ENCODE measurements at regions not wholly inside any gene's neighbourhood (a gene's known extent, or its start where the extent isn't known, plus 50 kb on each side); places are given as distances from the start of the nearest gene placed in this dataset.

- no peaks in the 10 kb centered on the region for H3K27me3 ChIP-seq (ENCODE audit: control insufficient read depth in 2 of 2, insufficient read depth in 2 of 2, low read length in 2 of 2)
- intact Hi-C loops (cut with micrococcal nuclease) (no loop called here), dilution Hi-C loops (cut with MboI; ENCODE audit: extremely low pct_ligation_motif_present, low sequenced_read_pairs) (no loop called here)
- ChIA-PET POLR2A (no interaction called here), CTCF (no interaction called here)
- DNase-seq (ENCODE audit: low read depth, low spot score) (no peak), FAIRE-seq (no peak)
- no peak overlapping the region for H2AFZ ChIP-seq (ENCODE audit: low read depth, low read length)
- H3K4me1 ChIP-seq (ENCODE audit: control insufficient read depth, extremely low read depth, insufficient read depth, low read length), result no peaks in the 10 kb centered on the region
- H3K9me1 ChIP-seq (replicated peaks; ENCODE audit: control insufficient read depth, extremely low read depth, insufficient read depth, low read length), result no peaks in the 10 kb centered on the region
- no peak overlapping the region for H3K4me3 ChIP-seq (replicated peaks in 1 of 3; ENCODE audit: insufficient read depth in 1 of 3, low read depth in 1 of 3, low read length in 3 of 3)
- H4K20me1 ChIP-seq (replicated peaks; ENCODE audit: control insufficient read depth, extremely low read depth, insufficient read depth, low read length), result no peaks in the 10 kb centered on the region
- H3K27ac ChIP-seq (ENCODE audit: insufficient read depth, low read depth, low read length), result no peak overlapping the region
- no peak overlapping the region for H3K4me2 ChIP-seq (ENCODE audit: insufficient read depth, low read length)
- no TSS peak for BruUV-seq (replicated peaks)
- no peaks in the 10 kb centered on the region for H3K79me2 ChIP-seq (ENCODE audit: control insufficient read depth, insufficient read depth, low read length)
- no peak overlapping the region for H3K9ac ChIP-seq (replicated peaks; ENCODE audit: extremely low read depth, insufficient read depth, low read length)
- no peaks in the 10 kb centered on the region for H3K36me3 ChIP-seq (ENCODE audit: control insufficient read depth in 2 of 2, extremely low read depth in 1 of 2, insufficient read depth in 2 of 2, low read length in 2 of 2)
- no peaks in the 10 kb centered on the region for H3K9me3 ChIP-seq (replicated peaks; ENCODE audit: control insufficient read depth, insufficient read depth, low read length)
- TF ChIP-seq POLR2A (IDR thresholded peaks at IDR 0.05; ENCODE audit: low read depth, low read length) (no peak), JUN (IDR thresholded peaks at IDR 0.05; ENCODE audit: borderline replicate concordance, insufficient read depth, insufficient read length, low read depth) (no peak), MAX (IDR thresholded peaks at IDR 0.05; ENCODE audit: insufficient read depth, insufficient read length) (no peak), GATA2 (IDR thresholded peaks at IDR 0.05; ENCODE audit: insufficient read depth, insufficient read length, low read depth, low read length) (no peak), CTCF (IDR thresholded peaks at IDR 0.05; ENCODE audit: extremely low read depth in 1 of 2, insufficient read depth in 1 of 2, low read depth in 1 of 2, low read length in 2 of 2) (no peak)
Observed at GRCh38 chr6:115720900-115721299, 339.8 kb downstream of the FRK start.

- intact Hi-C loops (cut with micrococcal nuclease) (no loop called here), dilution Hi-C loops (cut with MboI; ENCODE audit: extremely low pct_ligation_motif_present, low sequenced_read_pairs) (no loop called here)
- Histone ChIP-seq H3K79me2 (ENCODE audit: control insufficient read depth, insufficient read depth, low read length) (no peaks in the 10 kb centered on the region), H4K20me1 (replicated peaks; ENCODE audit: control insufficient read depth, extremely low read depth, insufficient read depth, low read length) (no peaks in the 10 kb centered on the region), H3K4me3 (replicated peaks in 1 of 3; ENCODE audit: insufficient read depth in 1 of 3, low read depth in 1 of 3, low read length in 3 of 3) (no peak overlapping the region), H3K4me1 (ENCODE audit: control insufficient read depth, extremely low read depth, insufficient read depth, low read length) (no peaks in the 10 kb centered on the region), H3K9ac (replicated peaks; ENCODE audit: extremely low read depth, insufficient read depth, low read length) (no peak overlapping the region), H3K4me2 (ENCODE audit: insufficient read depth, low read length) (no peak overlapping the region), H2AFZ (ENCODE audit: low read depth, low read length) (no peak overlapping the region), H3K9me1 (replicated peaks; ENCODE audit: control insufficient read depth, extremely low read depth, insufficient read depth, low read length) (no peaks in the 10 kb centered on the region), H3K9me3 (replicated peaks; ENCODE audit: control insufficient read depth, insufficient read depth, low read length) (no peaks in the 10 kb centered on the region), H3K27ac (ENCODE audit: insufficient read depth, low read depth, low read length) (no peak overlapping the region), H3K27me3 (ENCODE audit: control insufficient read depth in 2 of 2, insufficient read depth in 2 of 2, low read length in 2 of 2) (no peaks in the 10 kb centered on the region), H3K36me3 (ENCODE audit: control insufficient read depth in 2 of 2, extremely low read depth in 1 of 2, insufficient read depth in 2 of 2, low read length in 2 of 2) (no peaks in the 10 kb centered on the region)
- DNase-seq (ENCODE audit: low read depth, low spot score) (no peak), FAIRE-seq (no peak)
- ChIA-PET POLR2A (no interaction called here), CTCF (no interaction called here)
- no TSS peak for BruUV-seq (replicated peaks)
- TF ChIP-seq GATA2 (IDR thresholded peaks at IDR 0.05; ENCODE audit: insufficient read depth, insufficient read length, low read depth, low read length) (no peak), FOS (IDR thresholded peaks at IDR 0.05; ENCODE audit: borderline replicate concordance, insufficient read depth, low read length) (no peak), POLR2AphosphoS5 (IDR thresholded peaks at IDR 0.05; ENCODE audit: insufficient read depth, low read depth, low read length) (no peak), EZH2 (IDR thresholded peaks at IDR 0.05; ENCODE audit: borderline replicate concordance, low read depth, low read length, severe bottlenecking) (no peak), JUN (IDR thresholded peaks at IDR 0.05; ENCODE audit: borderline replicate concordance, insufficient read depth, insufficient read length, low read depth) (no peak), MYC (IDR thresholded peaks at IDR 0.05; ENCODE audit: low read depth, low read length) (no peak), CTCF (IDR thresholded peaks at IDR 0.05; ENCODE audit: extremely low read depth in 1 of 2, insufficient read depth in 1 of 2, low read depth in 1 of 2, low read length in 2 of 2) (no peak), MAX (IDR thresholded peaks at IDR 0.05; ENCODE audit: insufficient read depth, insufficient read length) (no peak)
Observed at GRCh38 chr6:115717472-115717871, 343.2 kb downstream of the FRK start.
